ENCODE measurements at regions not wholly inside any gene's neighbourhood (a gene's known extent, or its start where the extent isn't known, plus 50 kb on each side); places are given as distances from the start of the nearest gene placed in this dataset.

- no peak for TF ChIP-seq CTCF (IDR thresholded peaks at IDR 0.05; ENCODE audit: borderline replicate concordance, extremely low read depth, low read length, poor library complexity, severe bottlenecking)
- TF ChIP-seq EZH2 (IDR thresholded peaks at IDR 0.05; ENCODE audit: borderline replicate concordance, low read depth, low read length, severe bottlenecking) = no peak
Measured at GRCh38 chr2:3913166-3913565, 209.8 kb downstream of the DCDC2C start.

All from DND-41 (cell line).